ENCODE measurements at regions not wholly inside any gene's neighbourhood (a gene's known extent, or its start where the extent isn't known, plus 50 kb on each side); places are given as distances from the start of the nearest gene placed in this dataset.
A peak's percentile ranks its signal among the peaks of the same experiment; 100 is the strongest.

- no peak overlapping the region for H3K14ac ChIP-seq (ENCODE audit: low read length in 2 of 2)
- WGBS = 94% methylated on average over 2 of the region's 5 CpGs
- no peak overlapping the region for H2BK5ac ChIP-seq (ENCODE audit: low read depth, low read length, poor library complexity, severe bottlenecking)
- H3K18ac ChIP-seq (ENCODE audit: low read depth in 1 of 2, low read length in 2 of 2) = no peak overlapping the region
- H4K91ac ChIP-seq (ENCODE audit: low read length) = no peak overlapping the region
- no peak overlapping the region for H3K4ac ChIP-seq (ENCODE audit: low read depth in 1 of 2, low read length in 2 of 2)
- no peak overlapping the region for H3K9ac ChIP-seq (ENCODE audit: low read length)
- no peak overlapping the region for H3K27ac ChIP-seq (ENCODE audit: low read length, poor library complexity, severe bottlenecking)
- H3K36me3 ChIP-seq (ENCODE audit: control insufficient read depth in 1 of 2, insufficient read depth in 2 of 2, low read depth in 1 of 2, low read length in 2 of 2) = no peaks in the 10 kb centered on the region
- no peak overlapping the region for H2BK120ac ChIP-seq (ENCODE audit: low read depth, low read length)
- H4K8ac ChIP-seq (ENCODE audit: low read length) = no peak overlapping the region
- H3K23ac ChIP-seq (ENCODE audit: low read length in 2 of 2) = no peak overlapping the region
- H3K4me3 ChIP-seq (ENCODE audit: insufficient read depth in 1 of 2, low read depth in 1 of 2, low read length in 2 of 2) = no peak overlapping the region
- H3K4me2 ChIP-seq (ENCODE audit: low read length, poor library complexity, severe bottlenecking) = no peak overlapping the region
- H2BK12ac ChIP-seq (ENCODE audit: low read length in 2 of 2) = no peak overlapping the region
- H2AK5ac ChIP-seq (ENCODE audit: low read length, severe bottlenecking) = no peak overlapping the region
- H3K4me1 ChIP-seq (ENCODE audit: control insufficient read depth, insufficient read depth, low read depth, low read length) = no peaks in the 10 kb centered on the region
- no peaks in the 10 kb centered on the region for H3K79me1 ChIP-seq (replicated peaks; ENCODE audit: low read length, poor library complexity, severe bottlenecking)
- H3K9me3 ChIP-seq (ENCODE audit: control insufficient read depth, low read length) = peaks cover 6% of the 10 kb centered on the region
- DNase-seq = no peak
- no peaks in the 10 kb centered on the region for H3K27me3 ChIP-seq (ENCODE audit: control insufficient read depth in 1 of 2, insufficient read depth in 1 of 2, low read length in 2 of 2)
- H2BK15ac ChIP-seq (ENCODE audit: low read depth, poor library complexity, severe bottlenecking) = no peak overlapping the region
- no peak overlapping the region for H2AFZ ChIP-seq (ENCODE audit: low read depth, low read length)
These were observed 169.2 kb downstream of the CAPZA3 start for GRCh38 chr12:18907127-18907526.

- no peak for DNase-seq
- peaks cover 9% of the 10 kb centered on the region for H3K9me3 ChIP-seq (ENCODE audit: control insufficient read depth, low read length)
These were observed 169.8 kb downstream of the CAPZA3 start for GRCh38 chr12:18907728-18908127.

GRCh38 chr12:18908191-18908590 is 170.3 kb downstream of the CAPZA3 start:
- Histone ChIP-seq H3K27me3 (ENCODE audit: control insufficient read depth in 1 of 2, insufficient read depth in 1 of 2, low read length in 2 of 2) (no peaks in the 10 kb centered on the region), H2BK15ac (ENCODE audit: low read depth, poor library complexity, severe bottlenecking) (no peak overlapping the region), H3K23ac (ENCODE audit: low read length in 2 of 2) (no peak overlapping the region), H2BK120ac (ENCODE audit: low read depth, low read length) (no peak overlapping the region), H3K4me2 (ENCODE audit: low read length, poor library complexity, severe bottlenecking) (no peak overlapping the region), H3K79me1 (replicated peaks; ENCODE audit: low read length, poor library complexity, severe bottlenecking) (no peaks in the 10 kb centered on the region), H3K27ac (ENCODE audit: low read length, poor library complexity, severe bottlenecking) (no peak overlapping the region), H3K4me1 (ENCODE audit: control insufficient read depth, insufficient read depth, low read depth, low read length) (no peaks in the 10 kb centered on the region), H2BK5ac (ENCODE audit: low read depth, low read length, poor library complexity, severe bottlenecking) (no peak overlapping the region), H2AK5ac (ENCODE audit: low read length, severe bottlenecking) (no peak overlapping the region), H3K14ac (ENCODE audit: low read length in 2 of 2) (no peak overlapping the region), H3K9ac (ENCODE audit: low read length) (peak overlapping the region; percentile 70), H2BK12ac (ENCODE audit: low read length in 2 of 2) (no peak overlapping the region), H3K4me3 (ENCODE audit: insufficient read depth in 1 of 2, low read depth in 1 of 2, low read length in 2 of 2) (no peak overlapping the region), H3K9me3 (ENCODE audit: control insufficient read depth, low read length) (peaks cover 9% of the 10 kb centered on the region), H3K18ac (ENCODE audit: low read depth in 1 of 2, low read length in 2 of 2) (no peak overlapping the region), H2AFZ (ENCODE audit: low read depth, low read length) (no peak overlapping the region), H4K91ac (ENCODE audit: low read length) (no peak overlapping the region), H3K4ac (ENCODE audit: low read depth in 1 of 2, low read length in 2 of 2) (no peak overlapping the region), H3K36me3 (ENCODE audit: control insufficient read depth in 1 of 2, insufficient read depth in 2 of 2, low read depth in 1 of 2, low read length in 2 of 2) (no peaks in the 10 kb centered on the region), H4K8ac (ENCODE audit: low read length) (no peak overlapping the region)
- WGBS = 95% methylated on average over 4 of the region's 4 CpGs
- DNase-seq = no peak

More at GRCh38 chr12:18907728-18908127, 169.8 kb downstream of the CAPZA3 start:
- Histone ChIP-seq H3K9ac (ENCODE audit: low read length) (peak overlapping the region; percentile 70), H4K91ac (ENCODE audit: low read length) (no peak overlapping the region), H2AFZ (ENCODE audit: low read depth, low read length) (no peak overlapping the region), H3K14ac (ENCODE audit: low read length in 2 of 2) (no peak overlapping the region), H2AK5ac (ENCODE audit: low read length, severe bottlenecking) (no peak overlapping the region), H3K4me2 (ENCODE audit: low read length, poor library complexity, severe bottlenecking) (no peak overlapping the region), H3K79me1 (replicated peaks; ENCODE audit: low read length, poor library complexity, severe bottlenecking) (no peaks in the 10 kb centered on the region), H2BK12ac (ENCODE audit: low read length in 2 of 2) (no peak overlapping the region), H3K27me3 (ENCODE audit: control insufficient read depth in 1 of 2, insufficient read depth in 1 of 2, low read length in 2 of 2) (no peaks in the 10 kb centered on the region), H3K4me3 (ENCODE audit: insufficient read depth in 1 of 2, low read depth in 1 of 2, low read length in 2 of 2) (no peak overlapping the region), H3K36me3 (ENCODE audit: control insufficient read depth in 1 of 2, insufficient read depth in 2 of 2, low read depth in 1 of 2, low read length in 2 of 2) (no peaks in the 10 kb centered on the region), H2BK15ac (ENCODE audit: low read depth, poor library complexity, severe bottlenecking) (no peak overlapping the region), H2BK120ac (ENCODE audit: low read depth, low read length) (no peak overlapping the region), H3K27ac (ENCODE audit: low read length, poor library complexity, severe bottlenecking) (no peak overlapping the region), H3K18ac (ENCODE audit: low read depth in 1 of 2, low read length in 2 of 2) (no peak overlapping the region), H3K4me1 (ENCODE audit: control insufficient read depth, insufficient read depth, low read depth, low read length) (no peaks in the 10 kb centered on the region), H3K23ac (ENCODE audit: low read length in 2 of 2) (no peak overlapping the region), H3K4ac (ENCODE audit: low read depth in 1 of 2, low read length in 2 of 2) (no peak overlapping the region), H2BK5ac (ENCODE audit: low read depth, low read length, poor library complexity, severe bottlenecking) (no peak overlapping the region), H4K8ac (ENCODE audit: low read length) (no peak overlapping the region)
- WGBS = over 99% methylated on average over 6 of the region's 7 CpGs

- Histone ChIP-seq H3K79me1 (replicated peaks; ENCODE audit: low read length, poor library complexity, severe bottlenecking) (no peaks in the 10 kb centered on the region), H2BK120ac (ENCODE audit: low read depth, low read length) (no peak overlapping the region), H4K91ac (ENCODE audit: low read length) (no peak overlapping the region), H2AFZ (ENCODE audit: low read depth, low read length) (no peak overlapping the region), H2AK5ac (ENCODE audit: low read length, severe bottlenecking) (no peak overlapping the region), H4K8ac (ENCODE audit: low read length) (no peak overlapping the region), H3K27ac (ENCODE audit: low read length, poor library complexity, severe bottlenecking) (no peak overlapping the region), H3K18ac (ENCODE audit: low read depth in 1 of 2, low read length in 2 of 2) (no peak overlapping the region), H3K36me3 (ENCODE audit: control insufficient read depth in 1 of 2, insufficient read depth in 2 of 2, low read depth in 1 of 2, low read length in 2 of 2) (no peaks in the 10 kb centered on the region), H3K23ac (ENCODE audit: low read length in 2 of 2) (no peak overlapping the region), H3K27me3 (ENCODE audit: control insufficient read depth in 1 of 2, insufficient read depth in 1 of 2, low read length in 2 of 2) (peaks cover 0 to 7% of the 10 kb centered on the region in 2 experiments), H3K14ac (ENCODE audit: low read length in 2 of 2) (no peak overlapping the region), H2BK12ac (ENCODE audit: low read length in 2 of 2) (no peak overlapping the region), H3K4ac (ENCODE audit: low read depth in 1 of 2, low read length in 2 of 2) (no peak overlapping the region), H2BK5ac (ENCODE audit: low read depth, low read length, poor library complexity, severe bottlenecking) (no peak overlapping the region), H3K9me3 (ENCODE audit: control insufficient read depth, low read length) (no peaks in the 10 kb centered on the region), H3K4me1 (ENCODE audit: control insufficient read depth, insufficient read depth, low read depth, low read length) (no peaks in the 10 kb centered on the region), H3K9ac (ENCODE audit: low read length) (no peak overlapping the region), H3K4me2 (ENCODE audit: low read length, poor library complexity, severe bottlenecking) (no peak overlapping the region), H2BK15ac (ENCODE audit: low read depth, poor library complexity, severe bottlenecking) (no peak overlapping the region), H3K4me3 (ENCODE audit: insufficient read depth in 1 of 2, low read depth in 1 of 2, low read length in 2 of 2) (no peak overlapping the region)
- WGBS = 98% methylated on average over 1 of the region's 1 CpG
- no peak for DNase-seq
These were observed 182.1 kb downstream of the CAPZA3 start for GRCh38 chr12:18919871-18920511.
